ENCODE measurements at regions not wholly inside any gene's neighbourhood (a gene's known extent, or its start where the extent isn't known, plus 50 kb on each side); places are given as distances from the start of the nearest gene placed in this dataset.

- H3K4me3 ChIP-seq (ENCODE audit: low read length) = no peak overlapping the region
- no peak for DNase-seq (ENCODE audit: low read depth)
- no peak for TF ChIP-seq CTCF (IDR thresholded peaks at IDR 0.05; ENCODE audit: insufficient read depth, low read depth, low read length, missing control alignments)
Observed at GRCh38 chr11:15580056-15580774, 465.5 kb downstream of the INSC start.

- no peak for DNase-seq (ENCODE audit: low read depth)
- no peak overlapping the region for H3K4me3 ChIP-seq (ENCODE audit: low read length)
- no peak for TF ChIP-seq CTCF (IDR thresholded peaks at IDR 0.05; ENCODE audit: insufficient read depth, low read depth, low read length, missing control alignments)
Observed at GRCh38 chr11:15580775-15581095, 466.0 kb downstream of the INSC start.

- TF ChIP-seq CTCF (IDR thresholded peaks at IDR 0.05; ENCODE audit: insufficient read depth, low read depth, low read length, missing control alignments) = no peak
- no peak overlapping the region for H3K4me3 ChIP-seq (ENCODE audit: low read length)
- no peak for DNase-seq (ENCODE audit: low read depth)
Observed at GRCh38 chr11:15584158-15584557, 469.4 kb downstream of the INSC start.

- TF ChIP-seq CTCF (IDR thresholded peaks at IDR 0.05; ENCODE audit: insufficient read depth, low read depth, low read length, missing control alignments) = no peak
- H3K4me3 ChIP-seq (ENCODE audit: low read length) = no peak overlapping the region
- no peak for DNase-seq (ENCODE audit: low read depth)
Observed at GRCh38 chr11:15585602-15586331, 471.0 kb downstream of the INSC start.

GRCh38 chr11:15586741-15587473 lies 472.2 kb downstream of the INSC start:
- no peak for TF ChIP-seq CTCF (IDR thresholded peaks at IDR 0.05; ENCODE audit: insufficient read depth, low read depth, low read length, missing control alignments)
- no peak overlapping the region for H3K4me3 ChIP-seq (ENCODE audit: low read length)
- no peak for DNase-seq (ENCODE audit: low read depth)

- DNase-seq (ENCODE audit: low read depth) = no peak
- no peak overlapping the region for H3K4me3 ChIP-seq (ENCODE audit: low read length)
- no peak for TF ChIP-seq CTCF (IDR thresholded peaks at IDR 0.05; ENCODE audit: insufficient read depth, low read depth, low read length, missing control alignments)
Observed at GRCh38 chr11:15589070-15589626, 474.4 kb downstream of the INSC start.

Data from epithelial cell of esophagus (primary cell).